Stomach (tissue), 8 donors: ENCODE measurements at regions not wholly inside any gene's neighbourhood (a gene's known extent, or its start where the extent isn't known, plus 50 kb on each side); places are given as distances from the start of the nearest gene placed in this dataset.
A peak's percentile ranks its signal among the peaks of the same experiment; 100 is the strongest.
"Not testable (repeated sequence)": the region's sequence is repeated elsewhere in the genome, so short reads cannot be mapped to it uniquely, and the experiment has no call there.

Experiments
- DNase-seq, 2 donors: peaks; one replicate each; pipeline versions ENCODE4 v3.0.0 to v3.0.0-alpha.2; 2013 to 2019
- H3K27ac ChIP-seq, 5 donors: fragments of 200-600 bp in 4 of 5; sonication (generic) in 4 of 5; one replicate each; pipeline ENCODE4 v1.5.1; 2013 to 2019; ENCODE audit warnings: mild to moderate bottlenecking in 1 of 5, moderate library complexity in 1 of 5
- H3K27me3 ChIP-seq, 3 donors: fragments of 200-600 bp; sonication (generic); one replicate each; pipeline ENCODE4 v1.5.1; 2017 to 2019; ENCODE audit warnings: mixed run types in 1 of 3
- H3K36me3 ChIP-seq, 4 donors: fragments of 200-600 bp; sonication (generic); 1 replicate in 3 of 4; 2 replicates in 1 of 4; pipeline ENCODE4 v1.5.1; 2016 to 2019
- H3K4me1 ChIP-seq, 4 donors: fragments of 200-600 bp; sonication (generic); one replicate each; pipeline ENCODE4 v1.5.1; 2016 to 2019
- H3K4me3 ChIP-seq, 4 donors: fragments of 200-600 bp; sonication (generic) in 3 of 4; one replicate each; pipeline ENCODE4 v1.5.1; 2016 to 2019; ENCODE audit warnings: mild to moderate bottlenecking in 1 of 4
- H3K9me3 ChIP-seq, 4 donors: fragments of 200-600 bp; sonication (generic); one replicate each; pipeline ENCODE4 v1.5.1; 2016 to 2019
- CTCF ChIP-seq, 7 experiments: fragments of 450-650 bp in 4 of 7; fragments of 200-600 bp in 3 of 7; sonication (generic) in 3 of 7; IDR thresholded peaks; one replicate each; pipeline ENCODE4 v1.5.1; 2016 to 2019; ENCODE audit warnings: antibody characterized with exemption in 7 of 7, control low read depth in 2 of 7, mild to moderate bottlenecking in 1 of 7
- EP300 ChIP-seq: sonication (generic); formaldehyde crosslinking; IDR thresholded peaks from one replicate; pipeline ENCODE4 v1.6.1; 2017; ENCODE audit warnings: antibody characterized with exemption
- POLR2A ChIP-seq, 4 donors: fragments of 450-650 bp; IDR thresholded peaks; one replicate each; pipeline ENCODE4 v1.6.1; 2016; ENCODE audit warnings: antibody characterized with exemption in 4 of 4, control low read depth in 2 of 4, mild to moderate bottlenecking in 1 of 4, moderate library complexity in 1 of 4
- POLR2AphosphoS5 ChIP-seq, 3 donors: sonication (generic); formaldehyde crosslinking; IDR thresholded peaks; one replicate each; pipeline ENCODE4 v1.6.1; 2016; ENCODE audit warnings: antibody characterized with exemption in 3 of 3
- WGBS, 5 donors: extraction: QIAGEN DNeasy Blood & Tissue Kit in 3 of 5; methylation state at CpG; one replicate each; pipeline versions ENCODE4 v1.1.5 to v1.1.7; 2013 to 2018; 5-methylcytosine and 5-hydroxymethylcytosine counted together
- intact Hi-C: fragments of 100-400 bp; cut with DNase I; formaldehyde crosslinking; loops from one replicate; pipeline ENCODE4 v1.15.1; 2023; ENCODE audit warnings: low total_unique reads
- donor health status: healthy with polysubstance abuse.
- donor health status: Bipolar disorder and iron deficiency.
- donor health status: healthy.

DNA sequence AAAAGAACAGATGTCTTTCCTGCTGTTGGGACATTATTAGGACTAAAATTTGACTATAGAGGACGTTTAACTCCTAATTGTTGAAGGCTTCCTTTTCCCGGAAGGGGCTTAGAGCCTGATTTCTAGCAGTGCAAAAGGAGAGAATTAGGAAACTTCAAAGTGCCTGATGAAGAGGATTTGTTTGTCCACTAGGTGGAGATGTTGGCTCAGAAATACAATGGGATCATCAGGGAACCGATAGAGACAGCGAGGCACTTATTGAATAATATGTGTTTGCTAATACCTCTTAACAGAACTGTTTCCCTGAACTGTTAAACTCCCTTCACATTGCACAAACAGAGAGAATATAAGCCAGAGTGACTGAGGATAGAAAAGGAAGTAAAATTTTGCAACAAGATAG lies 311.5 kb downstream of the KDM5D start:
- no peak overlapping the region for H3K4me3 ChIP-seq
- WGBS, 5 donors, result 0 to 4% (median 2%) methylated on average over 4 of the region's 4 CpGs; no CpG with 5 or more reads in 2 of the 5 donors
- no peaks in the 10 kb centered on the region for H3K4me1 ChIP-seq
- H3K9me3 ChIP-seq, result no peaks in the 10 kb centered on the region
- no peaks in the 10 kb centered on the region for H3K36me3 ChIP-seq
- no peak for DNase-seq
- TF ChIP-seq POLR2A (IDR thresholded peaks at IDR 0.05), result no peak
- TF ChIP-seq POLR2AphosphoS5 (IDR thresholded peaks at IDR 0.05), result no peak
- TF ChIP-seq CTCF (IDR thresholded peaks at IDR 0.05), result peak in 2 of 7 experiments; percentile 14 to 41
- no peak for TF ChIP-seq EP300
- H3K27ac ChIP-seq, result no peak overlapping the region
- H3K27me3 ChIP-seq, result no peaks in the 10 kb centered on the region
- intact Hi-C loops, result no loop called here

DNA sequence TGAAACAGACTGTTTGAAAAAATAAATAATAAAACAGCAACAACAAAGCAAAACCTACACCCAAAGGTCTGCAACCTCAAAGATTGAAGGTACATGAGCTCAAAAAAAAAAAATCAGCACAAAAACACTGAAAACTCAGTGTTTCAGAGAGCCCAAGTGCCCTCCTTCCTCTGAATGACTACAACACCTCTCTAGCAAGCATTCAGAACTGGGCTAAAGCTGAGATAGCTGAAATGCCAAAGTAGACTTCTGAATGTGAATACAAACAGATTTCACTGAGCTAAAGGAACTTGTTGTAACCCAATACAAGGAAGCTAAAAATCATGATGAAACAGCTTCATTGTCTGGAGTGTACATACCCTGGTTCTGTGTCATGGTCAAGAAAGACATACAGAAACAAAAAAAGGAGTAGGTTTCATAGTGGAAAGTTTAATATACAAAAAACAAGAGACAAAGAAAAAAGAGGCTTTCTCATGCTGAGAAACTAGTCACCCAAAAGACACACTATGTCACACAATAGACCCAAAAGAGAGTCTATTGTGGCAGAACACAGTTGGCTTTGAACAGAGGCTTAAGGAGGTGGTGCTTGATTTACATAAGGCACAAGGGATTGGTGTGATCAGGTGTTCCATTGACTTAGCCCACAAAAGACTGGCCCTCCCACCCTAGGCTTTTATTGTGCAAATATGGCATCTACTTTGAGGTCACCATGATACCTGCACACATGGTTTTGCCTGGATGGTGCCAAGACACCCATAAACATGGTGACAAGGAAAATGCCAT lies 316.6 kb downstream of the KDM5D start:
- no peak overlapping the region for H3K4me3 ChIP-seq
- H3K27me3 ChIP-seq, result no peaks in the 10 kb centered on the region

DNA sequence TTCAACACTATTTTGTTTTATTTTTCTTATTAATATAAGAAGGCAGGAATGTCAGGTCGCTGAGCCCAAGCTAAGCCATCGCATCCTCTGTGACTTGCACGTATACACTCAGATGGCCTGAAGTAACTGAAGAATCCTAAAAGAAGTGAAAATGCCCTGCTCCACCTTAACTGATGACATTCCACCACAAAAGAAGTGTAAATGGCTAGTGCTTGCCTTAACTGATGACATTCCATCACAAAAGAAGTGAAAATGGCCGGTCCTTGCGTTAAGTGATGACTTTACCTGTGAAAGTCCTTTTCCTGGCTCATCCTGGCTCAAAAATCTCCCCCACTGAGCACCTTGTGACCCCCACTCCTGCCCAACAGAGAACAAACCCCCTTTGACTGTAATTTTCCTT lies 317.3 kb downstream of the KDM5D start:
- H3K36me3 ChIP-seq, intact Hi-C loops, H3K27me3 ChIP-seq, H3K27ac ChIP-seq, DNase-seq, H3K4me1 ChIP-seq, H3K9me3 ChIP-seq, H3K4me3 ChIP-seq: not testable (repeated sequence)
- 70 to 83% (median 75%) methylated on average over 5 of the region's 5 CpGs; no CpG with 5 or more reads in 2 of the 5 donors for WGBS, 5 donors

More for the DNA sequence above, 316.6 kb downstream of the KDM5D start:
- intact Hi-C loops, result no loop called here
- TF ChIP-seq CTCF (IDR thresholded peaks at IDR 0.05) (no peak), POLR2A (IDR thresholded peaks at IDR 0.05) (no peak), EP300 (no peak), POLR2AphosphoS5 (IDR thresholded peaks at IDR 0.05) (no peak)
- no peak overlapping the region for H3K27ac ChIP-seq
- H3K4me1 ChIP-seq, result no peaks in the 10 kb centered on the region
- H3K36me3 ChIP-seq, result no peaks in the 10 kb centered on the region
- H3K9me3 ChIP-seq, result no peaks in the 10 kb centered on the region
- DNase-seq, result no peak

GRCh38 chrY:19410980-19411766 lies 333.4 kb downstream of the KDM5D start:
- Histone ChIP-seq H3K27me3 (no peaks in the 10 kb centered on the region), H3K9me3 (no peaks in the 10 kb centered on the region), H3K4me3 (no peak overlapping the region), H3K4me1 (no peaks in the 10 kb centered on the region), H3K27ac (no peak overlapping the region), H3K36me3 (no peaks in the 10 kb centered on the region)
- DNase-seq, result no peak
- TF ChIP-seq CTCF (IDR thresholded peaks at IDR 0.05) (no peak), POLR2AphosphoS5 (IDR thresholded peaks at IDR 0.05) (peak in 1 of 3 donors; percentile 18)
- intact Hi-C loops, result no loop called here
- WGBS, 5 donors, result 13 to 25% (median 25%) methylated on average over 1 to 3 of the region's 3 CpGs; no CpG with 5 or more reads in 2 of the 5 donors

DNA sequence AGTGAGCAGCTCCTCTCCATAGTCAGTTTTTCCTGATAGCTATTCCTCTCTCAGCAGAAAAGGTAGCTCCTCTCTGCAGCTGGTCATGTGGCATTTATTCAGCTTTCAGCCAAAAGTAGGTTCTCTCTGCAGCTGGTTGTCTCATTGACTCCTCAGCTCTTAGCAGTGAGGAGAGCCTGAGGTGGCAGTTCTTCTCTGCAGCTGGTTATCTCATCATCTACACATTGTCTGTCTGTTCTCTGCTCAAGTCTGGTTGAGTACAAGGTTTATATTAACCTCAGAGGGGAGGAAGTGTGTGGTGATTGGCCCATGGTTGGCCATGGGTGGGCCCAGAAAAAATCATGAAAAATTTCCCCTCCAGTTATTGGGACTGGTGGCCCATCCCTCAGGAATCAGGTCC lies 338.3 kb downstream of the KDM5D start:
- TF ChIP-seq EP300, result no peak
- TF ChIP-seq POLR2A (IDR thresholded peaks at IDR 0.05), result no peak
- TF ChIP-seq POLR2AphosphoS5 (IDR thresholded peaks at IDR 0.05), result no peak
- TF ChIP-seq CTCF (IDR thresholded peaks at IDR 0.05), result no peak
- no peaks in the 10 kb centered on the region for H3K36me3 ChIP-seq
- intact Hi-C loops, result no loop called here
- H3K9me3 ChIP-seq, result no peaks in the 10 kb centered on the region
- DNase-seq, result no peak
- H3K4me3 ChIP-seq, result no peak overlapping the region
- H3K27me3 ChIP-seq, result no peaks in the 10 kb centered on the region
- H3K27ac ChIP-seq, result no peak overlapping the region
- H3K4me1 ChIP-seq, result no peaks in the 10 kb centered on the region
